Epithelial cell of esophagus (primary cell): ENCODE measurements at regions not wholly inside any gene's neighbourhood (a gene's known extent, or its start where the extent isn't known, plus 50 kb on each side); places are given as distances from the start of the nearest gene placed in this dataset.

ENCODE experiments used
- DNase-seq: peaks from one replicate; pipeline ENCODE4 v3.0.0; 2010; ENCODE audit warnings: low read depth
- H3K4me3 ChIP-seq: 2 replicates; pipeline ENCODE4 v1.5.1; 2011; ENCODE audit warnings: mild to moderate bottlenecking, low read length, control low read depth
- TF ChIP-seq, protein P1 (sequence below): IDR thresholded peaks from 2 replicates; pipeline ENCODE4 v1.5.1; 2011; ENCODE audit warnings: low read depth, mild to moderate bottlenecking, low read length, control low read depth, inconsistent platforms; ENCODE audit not compliant: insufficient read depth; ENCODE audit errors: missing control alignments

DNA sequence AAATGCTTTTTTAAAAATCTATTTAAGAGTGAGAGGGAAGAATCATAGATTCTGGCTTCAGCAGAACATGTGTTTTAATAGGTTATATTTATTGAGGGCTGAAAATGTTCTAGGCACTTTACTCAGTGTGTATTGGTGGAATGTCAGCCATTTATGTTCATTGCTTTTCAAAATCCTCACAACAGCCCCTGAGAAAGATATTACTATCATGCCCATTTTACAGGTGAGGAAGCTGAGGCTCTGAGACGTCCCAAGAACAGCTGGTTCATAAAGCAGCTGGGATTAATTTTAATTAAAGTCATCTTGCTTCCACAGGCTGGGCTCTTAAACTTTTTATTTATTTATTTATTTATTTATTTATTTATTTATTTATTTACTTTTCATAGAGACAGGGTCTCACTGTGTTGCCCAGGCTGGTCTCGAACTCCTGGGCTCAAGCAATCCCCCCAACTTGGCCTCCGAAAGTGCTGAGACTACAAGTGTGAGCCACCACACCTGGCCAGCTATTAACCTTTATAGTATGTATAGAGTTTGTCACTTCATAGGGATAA, 364.6 kb downstream of the SHQ1 start:
- H3K4me3 ChIP-seq: no peak overlapping the region
- TF ChIP-seq, protein P1, sequence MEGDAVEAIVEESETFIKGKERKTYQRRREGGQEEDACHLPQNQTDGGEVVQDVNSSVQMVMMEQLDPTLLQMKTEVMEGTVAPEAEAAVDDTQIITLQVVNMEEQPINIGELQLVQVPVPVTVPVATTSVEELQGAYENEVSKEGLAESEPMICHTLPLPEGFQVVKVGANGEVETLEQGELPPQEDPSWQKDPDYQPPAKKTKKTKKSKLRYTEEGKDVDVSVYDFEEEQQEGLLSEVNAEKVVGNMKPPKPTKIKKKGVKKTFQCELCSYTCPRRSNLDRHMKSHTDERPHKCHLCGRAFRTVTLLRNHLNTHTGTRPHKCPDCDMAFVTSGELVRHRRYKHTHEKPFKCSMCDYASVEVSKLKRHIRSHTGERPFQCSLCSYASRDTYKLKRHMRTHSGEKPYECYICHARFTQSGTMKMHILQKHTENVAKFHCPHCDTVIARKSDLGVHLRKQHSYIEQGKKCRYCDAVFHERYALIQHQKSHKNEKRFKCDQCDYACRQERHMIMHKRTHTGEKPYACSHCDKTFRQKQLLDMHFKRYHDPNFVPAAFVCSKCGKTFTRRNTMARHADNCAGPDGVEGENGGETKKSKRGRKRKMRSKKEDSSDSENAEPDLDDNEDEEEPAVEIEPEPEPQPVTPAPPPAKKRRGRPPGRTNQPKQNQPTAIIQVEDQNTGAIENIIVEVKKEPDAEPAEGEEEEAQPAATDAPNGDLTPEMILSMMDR: no peak
- DNase-seq: no peak

DNA sequence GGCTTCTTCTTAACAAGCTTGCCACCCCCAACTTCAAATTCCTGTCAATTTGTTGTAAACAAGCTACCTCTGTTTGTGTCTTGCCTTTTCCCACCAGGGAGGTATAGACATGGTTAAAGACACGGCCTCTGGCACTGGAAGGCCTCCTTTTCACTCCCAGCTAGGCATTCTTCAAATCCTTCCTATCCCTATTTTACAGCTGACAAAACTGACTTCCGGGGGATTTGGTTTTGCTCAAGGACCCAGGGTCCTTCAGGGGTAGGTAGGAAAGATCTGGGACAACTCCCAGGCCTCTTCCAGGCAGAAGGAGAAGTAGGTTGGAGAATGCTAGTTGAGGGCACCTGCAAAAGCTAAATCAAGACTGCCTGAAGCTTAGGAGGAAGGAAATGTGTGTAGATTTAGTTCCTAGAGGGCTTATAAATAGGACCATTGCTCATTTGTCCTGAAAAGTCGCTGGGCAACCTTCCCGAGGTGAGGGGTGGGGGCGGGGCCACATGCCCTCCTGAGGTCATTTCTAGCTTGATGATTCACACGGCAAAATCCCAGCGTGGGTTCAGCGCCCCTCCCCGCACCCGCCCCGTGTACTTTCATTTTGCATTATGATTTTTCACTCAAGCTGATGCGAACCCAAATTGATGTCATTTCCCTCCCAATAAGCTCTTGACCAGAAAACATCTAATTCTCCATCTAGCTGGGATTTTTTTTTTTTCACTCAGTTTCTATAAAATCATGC, 365.5 kb downstream of the SHQ1 start:
- no peak overlapping the region for H3K4me3 ChIP-seq
- DNase-seq: peak; percentile 70
- TF ChIP-seq, protein P1: no peak

DNA sequence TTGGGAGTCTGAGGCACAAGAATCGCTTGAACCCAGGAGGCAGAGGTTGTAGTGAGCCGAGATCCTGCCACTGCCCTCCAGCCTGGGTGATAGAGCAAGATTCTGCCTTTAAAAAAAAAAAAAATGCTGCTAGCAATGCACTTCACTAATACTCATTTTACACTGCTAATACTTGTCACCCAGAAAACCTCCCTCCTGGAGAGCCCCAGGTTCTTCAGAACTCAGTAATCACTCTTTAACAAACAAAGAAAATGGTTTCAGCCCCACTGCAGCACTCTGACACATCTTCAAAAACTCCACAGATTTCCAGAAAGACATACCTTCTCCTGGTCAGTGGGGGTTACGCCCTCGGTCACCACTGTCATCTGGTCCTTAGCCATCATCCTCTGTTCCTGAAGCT, 366.7 kb downstream of the SHQ1 start:
- no peak for DNase-seq
- TF ChIP-seq, protein P1: no peak

DNA sequence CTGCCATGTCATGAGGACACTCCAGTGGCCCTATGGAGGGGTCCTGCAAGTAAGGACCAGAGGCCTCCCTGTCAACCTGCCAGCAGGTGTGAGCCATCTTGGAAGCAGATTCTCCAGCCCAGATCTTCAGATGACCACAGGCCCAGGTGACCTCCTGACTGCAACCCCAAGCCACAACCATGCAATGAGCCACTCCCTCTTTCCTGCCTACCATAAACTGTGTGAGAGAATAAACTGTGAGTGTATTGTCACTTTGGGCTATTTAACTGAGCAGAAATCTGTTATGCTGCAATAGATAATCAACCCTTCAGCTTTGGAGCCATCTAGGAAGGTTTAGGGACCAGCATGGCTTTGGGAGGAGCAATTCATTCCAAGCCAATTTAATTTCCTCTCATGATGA, 367.9 kb downstream of the SHQ1 start:
- H3K4me3 ChIP-seq: no peak overlapping the region
- DNase-seq: no peak
- TF ChIP-seq, protein P1: no peak

More for the DNA sequence above, 366.7 kb downstream of the SHQ1 start:
- no peak overlapping the region for H3K4me3 ChIP-seq

DNA sequence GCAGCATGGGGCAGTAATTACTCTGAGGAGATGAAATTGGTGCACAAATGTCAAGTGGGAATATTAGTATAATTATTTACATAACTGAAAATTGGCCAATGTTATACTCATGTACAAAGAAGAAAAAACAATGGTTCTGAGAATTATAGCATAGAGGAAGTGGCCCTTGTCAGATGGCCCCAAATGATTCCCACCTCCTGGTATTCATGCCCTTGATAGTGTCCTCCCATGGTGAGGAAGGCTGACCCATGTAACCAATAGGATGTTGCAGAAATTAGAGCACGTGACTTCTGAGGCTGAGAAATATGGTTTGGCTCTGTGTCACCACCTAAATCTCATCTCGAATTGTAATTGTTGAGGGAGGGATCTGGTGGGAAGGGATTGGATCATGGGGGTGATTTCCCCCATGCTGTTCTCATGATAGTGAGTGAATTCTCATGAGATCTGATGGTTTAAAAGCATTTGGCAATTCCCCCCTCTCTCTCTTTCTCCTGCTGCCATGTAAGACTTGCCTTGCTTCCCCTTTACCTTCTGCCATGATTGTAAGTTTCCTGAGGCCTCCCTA, 368.5 kb downstream of the SHQ1 start:
- no peak for DNase-seq
- TF ChIP-seq, protein P1: no peak
- H3K4me3 ChIP-seq: no peak overlapping the region

DNA sequence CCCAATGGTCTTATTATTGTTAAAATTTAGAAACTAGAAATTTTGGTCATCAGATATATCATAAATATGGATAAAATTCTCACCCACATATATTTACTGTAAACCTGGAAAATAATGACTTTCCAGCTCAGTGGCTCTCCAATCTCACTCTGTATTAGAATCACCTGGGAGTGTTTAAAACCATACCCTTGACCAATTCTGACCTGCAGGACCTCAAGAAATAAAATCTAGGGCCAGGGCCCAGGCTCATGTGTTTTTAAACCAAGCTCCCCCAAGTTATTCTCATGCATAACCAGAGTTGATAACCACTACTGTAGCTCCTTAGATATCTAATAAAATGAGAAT, 372.1 kb downstream of the SHQ1 start:
- H3K4me3 ChIP-seq: no peak overlapping the region
- no peak for DNase-seq
- TF ChIP-seq, protein P1: no peak
